Progenitor cell of endocrine pancreas (in vitro differentiated cells): ENCODE measurements at regions not wholly inside any gene's neighbourhood (a gene's known extent, or its start where the extent isn't known, plus 50 kb on each side); places are given as distances from the start of the nearest gene placed in this dataset.

Source experiments
- DNase-seq: peaks from one replicate; pipeline ENCODE4 v3.0.0; 2021; ENCODE audit warnings: low spot score; ENCODE audit not compliant: unreplicated experiment
- H3K27ac Mint-ChIP-seq: 2 replicates; pipeline ENCODE4 v1.8.0; 2021; ENCODE audit warnings: mild to moderate bottlenecking, moderate library complexity, mixed read lengths
- H3K27me3 Mint-ChIP-seq: 2 replicates; pipeline ENCODE4 v1.8.0; 2021; ENCODE audit warnings: mixed read lengths
- H3K36me3 Mint-ChIP-seq: 2 replicates; pipeline ENCODE4 v1.8.0; 2022; ENCODE audit warnings: mixed read lengths; ENCODE audit not compliant: insufficient read depth
- H3K4me1 Mint-ChIP-seq: 2 replicates; pipeline ENCODE4 v1.8.0; 2021; ENCODE audit warnings: low read depth, mixed read lengths
- H3K4me3 Mint-ChIP-seq: 2 replicates; pipeline ENCODE4 v1.8.0; 2021; ENCODE audit warnings: low read depth, mild to moderate bottlenecking, moderate library complexity, mixed read lengths
- H3K9me3 Mint-ChIP-seq: 2 replicates; pipeline ENCODE4 v1.8.0; 2021; ENCODE audit warnings: low read depth, mixed read lengths
- CTCF ChIP-seq: fragments of 200-600 bp; sonication (generic); IDR thresholded peaks from one replicate; pipeline ENCODE4 v1.5.0; 2021; ENCODE audit warnings: antibody characterized with exemption, mild to moderate bottlenecking; ENCODE audit not compliant: unreplicated experiment

- TF ChIP-seq CTCF = peak; percentile 8
- no peaks in the 10 kb centered on the region for H3K9me3 Mint-ChIP-seq
- H3K27me3 Mint-ChIP-seq = no peaks in the 10 kb centered on the region
- H3K27ac Mint-ChIP-seq = no peak overlapping the region
- no peaks in the 10 kb centered on the region for H3K36me3 Mint-ChIP-seq
- no peak for DNase-seq
- H3K4me1 Mint-ChIP-seq = peaks cover 2% of the 10 kb centered on the region
- no peak overlapping the region for H3K4me3 Mint-ChIP-seq
Observed at GRCh38 chr9:99385215-99385614, 163.1 kb downstream of the SEC61B start.

GRCh38 chr9:99385814-99386279 lies 163.8 kb downstream of the SEC61B start:
- Mint-ChIP-seq H3K27ac (no peak overlapping the region), H3K9me3 (no peaks in the 10 kb centered on the region), H3K27me3 (no peaks in the 10 kb centered on the region), H3K36me3 (no peaks in the 10 kb centered on the region), H3K4me1 (peaks cover 2% of the 10 kb centered on the region), H3K4me3 (no peak overlapping the region)
- no peak for TF ChIP-seq CTCF
- no peak for DNase-seq

- DNase-seq = no peak
- TF ChIP-seq CTCF = no peak
- Mint-ChIP-seq H3K9me3 (no peaks in the 10 kb centered on the region), H3K27ac (no peak overlapping the region), H3K27me3 (no peaks in the 10 kb centered on the region), H3K4me3 (no peak overlapping the region), H3K4me1 (no peaks in the 10 kb centered on the region), H3K36me3 (no peaks in the 10 kb centered on the region)
Observed at GRCh38 chr9:99387431-99387830, 165.3 kb downstream of the SEC61B start.

- Mint-ChIP-seq H3K4me1 (no peaks in the 10 kb centered on the region), H3K36me3 (no peaks in the 10 kb centered on the region), H3K4me3 (no peak overlapping the region), H3K27ac (no peak overlapping the region), H3K27me3 (no peaks in the 10 kb centered on the region), H3K9me3 (no peaks in the 10 kb centered on the region)
- no peak for DNase-seq
- TF ChIP-seq CTCF = no peak
Observed at GRCh38 chr9:99389087-99390033, 167.3 kb downstream of the SEC61B start.

GRCh38 chr9:99391937-99392594 lies 170.0 kb downstream of the SEC61B start:
- no peaks in the 10 kb centered on the region for H3K9me3 Mint-ChIP-seq
- no peaks in the 10 kb centered on the region for H3K27me3 Mint-ChIP-seq
- DNase-seq = no peak
- no peak for TF ChIP-seq CTCF
- H3K4me1 Mint-ChIP-seq = no peaks in the 10 kb centered on the region
- no peak overlapping the region for H3K4me3 Mint-ChIP-seq
- no peak overlapping the region for H3K27ac Mint-ChIP-seq
- H3K36me3 Mint-ChIP-seq = no peaks in the 10 kb centered on the region
